HCT116 (cell line): ENCODE measurements at regions not wholly inside any gene's neighbourhood (a gene's known extent, or its start where the extent isn't known, plus 50 kb on each side); places are given as distances from the start of the nearest gene placed in this dataset.

Source experiments
- ATAC-seq: fragments of 200-7000 bp; cut with Tn5 transposase; 2 replicates; pipeline ENCODE4 v1.9.1; 2020; ENCODE audit warnings: mild to moderate bottlenecking, moderate library complexity
- BruUV-seq: library from RNA; stranded (reverse); fragments of 400-500 nt; replicated peaks from 2 replicates; lab custom pipeline; 2021; lab: Mats Ljungman, UMichigan
- CTCF ChIA-PET: fragments of 300-600 bp; sonication (Branson Sonifier 250); formaldehyde crosslinking; loops from one replicate; lab custom pipeline; 2021; ENCODE audit warnings: antibody characterized with exemption; lab: Charles Lee
- POLR2A ChIA-PET: fragments of 300-600, 350-600 bp; sonication (Branson Sonifier 250); formaldehyde crosslinking; loops from one replicate; lab custom pipeline; 2021; ENCODE audit warnings: antibody characterized with exemption; lab: Charles Lee
- RAD21 ChIA-PET, 2 experiments: fragments of 300-600 bp; sonication (Branson Sonifier 250); formaldehyde crosslinking; loops; one replicate each; lab custom pipeline; 2023; ENCODE audit warnings: low total read pairs in 2 of 2; ENCODE audit not compliant: uncharacterized antibody in 2 of 2, unreplicated experiment in 2 of 2, low non-redundant PET in 1 of 2; lab: Charles Lee
- DNase-seq: peaks from one replicate; pipeline ENCODE4 v3.0.0-alpha.2; 2010; ENCODE audit warnings: low read depth, low spot score
- H2AFZ ChIP-seq: fragments of 200-600 bp; shearing (Covaris generic), sonication (generic); 2 replicates; pipeline ENCODE4 v1.6.1; 2017; ENCODE audit warnings: low read depth, mixed run types, mixed read lengths, antibody characterized with exemption, low read length; ENCODE audit not compliant: poor library complexity, severe bottlenecking
- H3K27ac ChIP-seq: 2 replicates; pipeline ENCODE4 v1.5.1; 2012; ENCODE audit warnings: low read depth, low read length
- H3K27me3 ChIP-seq: fragments of 200-600 bp; sonication (generic); 2 replicates; pipeline ENCODE4 v1.6.1; 2016; ENCODE audit warnings: mixed run types, low read length, mixed read lengths; ENCODE audit not compliant: insufficient read depth
- H3K36me3 ChIP-seq, 2 experiments: fragments of 200-500 bp in 1 of 2; fragments of 200-600 bp in 1 of 2; sonication (Bioruptor generic) in 1 of 2; sonication (generic) in 1 of 2; 2 replicates each; pipeline versions ENCODE4 v1.5.1 to v1.6.1; 2014 to 2016; ENCODE audit warnings: low read length in 2 of 2, inconsistent platforms in 1 of 2, mixed read lengths in 1 of 2, mixed run types in 1 of 2; ENCODE audit not compliant: insufficient read depth in 2 of 2, control insufficient read depth in 1 of 2
- H3K4me1 ChIP-seq, 2 experiments: fragments of 200-600 bp in 1 of 2; sonication (generic) in 1 of 2; 2 replicates each; pipeline versions ENCODE4 v1.5.1 to v1.6.1; 2012 to 2017; ENCODE audit warnings: low read length in 2 of 2, inconsistent platforms in 1 of 2, mild to moderate bottlenecking in 1 of 2, mixed read lengths in 1 of 2, mixed run types in 1 of 2, moderate library complexity in 1 of 2; ENCODE audit not compliant: insufficient read depth in 2 of 2, control insufficient read depth in 1 of 2
- H3K4me2 ChIP-seq: fragments of 200-600 bp; sonication (generic); 2 replicates; pipeline ENCODE4 v1.6.1; 2017; ENCODE audit warnings: mixed run types, low read length, mixed read lengths
- H3K4me3 ChIP-seq, 2 experiments: fragments of 200-600 bp in 1 of 2; sonication (generic) in 1 of 2; replicated peaks in 1 of 2; 2 replicates each; pipeline ENCODE4 v1.5.1; 2011 to 2016; ENCODE audit warnings: low read length in 2 of 2, control low read depth in 1 of 2, low read depth in 1 of 2, mild to moderate bottlenecking in 1 of 2, mixed read lengths in 1 of 2, mixed run types in 1 of 2
- H3K79me2 ChIP-seq: fragments of 200-600 bp; sonication (generic); 2 replicates; pipeline ENCODE4 v1.6.1; 2017; ENCODE audit warnings: mild to moderate bottlenecking, mixed run types, low read length, moderate library complexity, mixed read lengths; ENCODE audit not compliant: insufficient read depth
- H3K9ac ChIP-seq: fragments of 200-600 bp; sonication (generic); 2 replicates; pipeline ENCODE4 v1.6.1; 2016; ENCODE audit warnings: low read length, mixed read lengths
- H3K9me2 ChIP-seq: fragments of 200-600 bp; sonication (generic), shearing (Covaris generic); 2 replicates; pipeline ENCODE4 v1.6.1; 2017; ENCODE audit warnings: mixed run types, mild to moderate bottlenecking, moderate library complexity; ENCODE audit not compliant: insufficient read depth
- H3K9me3 ChIP-seq, 2 experiments: fragments of 200-500 bp in 1 of 2; fragments of 200-600 bp in 1 of 2; sonication (Bioruptor generic) in 1 of 2; sonication (generic) in 1 of 2; 2 replicates each; pipeline ENCODE4 v1.6.1; 2014 to 2017; ENCODE audit warnings: low read length in 2 of 2, mixed read lengths in 2 of 2, inconsistent platforms in 1 of 2, low read depth in 1 of 2, mild to moderate bottlenecking in 1 of 2, mixed run types in 1 of 2, moderate library complexity in 1 of 2; ENCODE audit not compliant: control insufficient read depth in 1 of 2, insufficient read depth in 1 of 2
- H4K20me1 ChIP-seq: fragments of 200-600 bp; sonication (generic), shearing (Covaris generic); 2 replicates; pipeline ENCODE4 v1.6.1; 2017; ENCODE audit warnings: mixed run types, mild to moderate bottlenecking, moderate library complexity; ENCODE audit not compliant: insufficient read depth
- ELF1 ChIP-seq: IDR thresholded peaks from 2 replicates; pipeline ENCODE4 v1.6.1; 2012; ENCODE audit warnings: low read depth, borderline replicate concordance
- EZH2 ChIP-seq: fragments of 200-600 bp; sonication (generic); IDR thresholded peaks from 2 replicates; pipeline ENCODE4 v1.6.1; 2017; ENCODE audit warnings: antibody characterized with exemption, mixed run types
- EZH2phosphoT487 ChIP-seq: fragments of 200-600 bp; IDR thresholded peaks from 2 replicates; pipeline ENCODE4 v1.6.1; 2018; ENCODE audit warnings: antibody characterized with exemption, borderline replicate concordance
- RAD21 ChIP-seq: IDR thresholded peaks from 2 replicates; pipeline ENCODE4 v1.6.1; 2012; ENCODE audit warnings: low read depth, mild to moderate bottlenecking
- SIN3A ChIP-seq: IDR thresholded peaks from 2 replicates; pipeline ENCODE4 v1.6.1; 2012; ENCODE audit warnings: low read depth
- SP1 ChIP-seq: IDR thresholded peaks from 2 replicates; pipeline ENCODE4 v1.6.1; 2012; ENCODE audit warnings: low read depth
- SRF ChIP-seq: IDR thresholded peaks from 2 replicates; pipeline ENCODE4 v1.6.1; 2012; ENCODE audit warnings: low read depth
- TCF7L2 ChIP-seq: IDR thresholded peaks from 2 replicates; pipeline ENCODE4 v1.7.0; 2011; ENCODE audit warnings: borderline replicate concordance, inconsistent platforms; ENCODE audit not compliant: insufficient read depth, insufficient read length; ENCODE audit errors: extremely low read depth
- YY1 ChIP-seq: IDR thresholded peaks from 2 replicates; pipeline ENCODE4 v1.6.1; 2011; ENCODE audit warnings: low read length, low read depth, moderate library complexity, mild to moderate bottlenecking; ENCODE audit not compliant: insufficient replicate concordance; ENCODE audit errors: extremely low read depth
- ZBTB33 ChIP-seq: IDR thresholded peaks from 2 replicates; pipeline ENCODE4 v1.6.1; 2011; ENCODE audit warnings: mild to moderate bottlenecking, low read length, moderate library complexity; ENCODE audit not compliant: insufficient replicate concordance; ENCODE audit errors: extremely low read depth
- ZFX ChIP-seq: fragments of 450-650 bp; IDR thresholded peaks from 2 replicates; pipeline ENCODE4 v1.6.1; 2017
- ZNF274 ChIP-seq: fragments of 200-500 bp; sonication (Bioruptor generic); IDR thresholded peaks from 2 replicates; pipeline ENCODE4 v1.6.1; 2014; ENCODE audit warnings: mild to moderate bottlenecking, low read depth, low read length, inconsistent platforms
- intact Hi-C: fragments of 100-400 bp; cut with micrococcal nuclease; formaldehyde crosslinking; loops from 2 replicates; pipeline ENCODE4 v1.10.0; 2022
- TF ChIP-seq, protein P1 (sequence below): IDR thresholded peaks from 2 replicates; pipeline ENCODE4 v1.6.1; 2012
- TF ChIP-seq, protein P2 (sequence below): IDR thresholded peaks from 2 replicates; pipeline ENCODE4 v1.6.1; 2012; ENCODE audit warnings: low read depth

DNA sequence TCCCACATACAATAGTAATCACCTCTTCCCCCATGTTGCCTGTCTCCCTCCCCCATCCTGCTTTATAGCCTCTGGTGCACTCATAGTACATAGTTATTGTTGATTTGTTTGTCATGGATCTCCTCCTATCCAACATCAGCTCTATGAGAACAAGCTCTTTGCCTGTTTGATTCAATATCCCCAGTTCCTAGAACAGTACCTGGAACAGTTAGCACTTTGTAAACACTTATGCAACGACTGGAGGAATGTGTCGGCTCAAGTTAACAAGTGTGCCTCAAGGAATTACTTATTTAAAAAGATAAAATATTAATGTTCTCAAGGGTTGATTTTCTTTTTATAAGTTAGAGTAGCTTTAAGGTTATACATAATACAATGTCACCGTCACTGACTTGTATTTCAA lies 271.6 kb upstream of the KAZN start:
- intact Hi-C loops: no loop called here
- ATAC-seq: no peak
- Histone ChIP-seq H3K27me3 (peaks cover 4% of the 10 kb centered on the region; the same call in 1 of the 2 replicates), H3K36me3 (no peaks in the 10 kb centered on the region), H2AFZ (no peak overlapping the region), H3K4me1 (no peaks in the 10 kb centered on the region), H3K4me3 (no peak overlapping the region), H3K27ac (no peak overlapping the region), H3K9me2 (no peaks in the 10 kb centered on the region), H3K79me2 (no peaks in the 10 kb centered on the region), H3K9ac (no peak overlapping the region), H3K9me3 (no peaks in the 10 kb centered on the region), H3K4me2 (no peak overlapping the region), H4K20me1 (no peaks in the 10 kb centered on the region)
- ChIA-PET RAD21 (no interaction called here), POLR2A (no interaction called here), CTCF (no interaction called here)
- DNase-seq: no peak
- TF ChIP-seq RAD21: no peak
- TF ChIP-seq SRF: no peak
- TF ChIP-seq, protein P1, sequence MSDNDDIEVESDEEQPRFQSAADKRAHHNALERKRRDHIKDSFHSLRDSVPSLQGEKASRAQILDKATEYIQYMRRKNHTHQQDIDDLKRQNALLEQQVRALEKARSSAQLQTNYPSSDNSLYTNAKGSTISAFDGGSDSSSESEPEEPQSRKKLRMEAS: no peak
- TF ChIP-seq ELF1: no peak
- TF ChIP-seq ZFX: no peak
- no peak for TF ChIP-seq TCF7L2
- no peak for TF ChIP-seq EZH2phosphoT487
- no peak for TF ChIP-seq SP1
- TF ChIP-seq SIN3A: no peak
- TF ChIP-seq, protein P2, sequence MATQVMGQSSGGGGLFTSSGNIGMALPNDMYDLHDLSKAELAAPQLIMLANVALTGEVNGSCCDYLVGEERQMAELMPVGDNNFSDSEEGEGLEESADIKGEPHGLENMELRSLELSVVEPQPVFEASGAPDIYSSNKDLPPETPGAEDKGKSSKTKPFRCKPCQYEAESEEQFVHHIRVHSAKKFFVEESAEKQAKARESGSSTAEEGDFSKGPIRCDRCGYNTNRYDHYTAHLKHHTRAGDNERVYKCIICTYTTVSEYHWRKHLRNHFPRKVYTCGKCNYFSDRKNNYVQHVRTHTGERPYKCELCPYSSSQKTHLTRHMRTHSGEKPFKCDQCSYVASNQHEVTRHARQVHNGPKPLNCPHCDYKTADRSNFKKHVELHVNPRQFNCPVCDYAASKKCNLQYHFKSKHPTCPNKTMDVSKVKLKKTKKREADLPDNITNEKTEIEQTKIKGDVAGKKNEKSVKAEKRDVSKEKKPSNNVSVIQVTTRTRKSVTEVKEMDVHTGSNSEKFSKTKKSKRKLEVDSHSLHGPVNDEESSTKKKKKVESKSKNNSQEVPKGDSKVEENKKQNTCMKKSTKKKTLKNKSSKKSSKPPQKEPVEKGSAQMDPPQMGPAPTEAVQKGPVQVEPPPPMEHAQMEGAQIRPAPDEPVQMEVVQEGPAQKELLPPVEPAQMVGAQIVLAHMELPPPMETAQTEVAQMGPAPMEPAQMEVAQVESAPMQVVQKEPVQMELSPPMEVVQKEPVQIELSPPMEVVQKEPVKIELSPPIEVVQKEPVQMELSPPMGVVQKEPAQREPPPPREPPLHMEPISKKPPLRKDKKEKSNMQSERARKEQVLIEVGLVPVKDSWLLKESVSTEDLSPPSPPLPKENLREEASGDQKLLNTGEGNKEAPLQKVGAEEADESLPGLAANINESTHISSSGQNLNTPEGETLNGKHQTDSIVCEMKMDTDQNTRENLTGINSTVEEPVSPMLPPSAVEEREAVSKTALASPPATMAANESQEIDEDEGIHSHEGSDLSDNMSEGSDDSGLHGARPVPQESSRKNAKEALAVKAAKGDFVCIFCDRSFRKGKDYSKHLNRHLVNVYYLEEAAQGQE: no peak
- TF ChIP-seq ZBTB33: no peak
- TF ChIP-seq YY1: no peak
- TF ChIP-seq ZNF274: no peak
- TF ChIP-seq EZH2: no peak
- BruUV-seq: no TSS peak
